A172 (cell line): ENCODE measurements at regions not wholly inside any gene's neighbourhood (a gene's known extent, or its start where the extent isn't known, plus 50 kb on each side); places are given as distances from the start of the nearest gene placed in this dataset.

Experiments used
- DNase-seq: peaks from one replicate; pipeline ENCODE4 v3.0.0-alpha.2; 2015; ENCODE audit warnings: low spot score

- no peak for DNase-seq
Measured at GRCh38 chr2:16615687-16616615, 49.7 kb downstream of the CYRIA start.

DNA sequence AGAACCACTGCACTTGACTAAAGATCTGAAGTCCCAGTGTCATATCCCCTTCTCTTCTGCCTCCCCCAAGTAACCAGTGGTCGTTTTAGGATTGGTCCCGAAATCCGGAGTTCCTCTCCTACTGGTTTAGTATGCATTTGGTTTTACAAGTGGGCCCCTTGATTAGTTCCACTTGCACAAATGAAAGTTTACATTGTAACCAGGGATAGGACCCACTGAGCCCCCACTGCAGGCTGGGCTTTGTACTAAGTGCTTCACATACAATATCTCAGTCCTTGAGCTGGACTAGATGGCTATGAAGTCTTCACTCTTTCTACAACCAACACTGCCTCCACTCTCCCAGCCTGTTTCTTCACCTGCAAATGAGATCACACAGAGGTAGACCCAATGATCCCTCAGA, 50.4 kb downstream of the CYRIA start:
- no peak for DNase-seq

GRCh38 chr2:16614314-16614860, 51.2 kb downstream of the CYRIA start:
- DNase-seq, result peak; percentile 78

GRCh38 chr2:16613539-16614011, 52.1 kb downstream of the CYRIA start:
- peak; percentile 49 for DNase-seq

GRCh38 chr2:16612490-16612889, 53.1 kb downstream of the CYRIA start:
- no peak for DNase-seq

DNA sequence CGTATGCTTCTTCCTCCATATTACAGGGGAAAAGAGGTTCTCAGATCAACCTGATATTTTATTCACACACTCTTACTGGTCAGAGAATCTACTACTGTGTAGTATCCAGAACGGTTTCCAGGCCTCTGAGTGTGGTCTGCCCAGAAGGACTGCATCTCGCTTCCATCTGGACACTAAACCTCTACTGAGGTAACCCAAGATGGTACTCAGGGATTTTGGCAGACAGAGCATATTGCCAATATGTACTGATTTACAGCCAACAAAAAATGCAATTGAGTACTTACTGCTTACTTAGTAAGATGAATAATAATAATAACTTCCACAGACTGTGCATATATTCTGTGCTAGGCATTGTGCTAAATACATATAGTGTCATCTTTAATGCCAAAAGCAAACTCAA, 55.8 kb downstream of the CYRIA start:
- no peak for DNase-seq

DNA sequence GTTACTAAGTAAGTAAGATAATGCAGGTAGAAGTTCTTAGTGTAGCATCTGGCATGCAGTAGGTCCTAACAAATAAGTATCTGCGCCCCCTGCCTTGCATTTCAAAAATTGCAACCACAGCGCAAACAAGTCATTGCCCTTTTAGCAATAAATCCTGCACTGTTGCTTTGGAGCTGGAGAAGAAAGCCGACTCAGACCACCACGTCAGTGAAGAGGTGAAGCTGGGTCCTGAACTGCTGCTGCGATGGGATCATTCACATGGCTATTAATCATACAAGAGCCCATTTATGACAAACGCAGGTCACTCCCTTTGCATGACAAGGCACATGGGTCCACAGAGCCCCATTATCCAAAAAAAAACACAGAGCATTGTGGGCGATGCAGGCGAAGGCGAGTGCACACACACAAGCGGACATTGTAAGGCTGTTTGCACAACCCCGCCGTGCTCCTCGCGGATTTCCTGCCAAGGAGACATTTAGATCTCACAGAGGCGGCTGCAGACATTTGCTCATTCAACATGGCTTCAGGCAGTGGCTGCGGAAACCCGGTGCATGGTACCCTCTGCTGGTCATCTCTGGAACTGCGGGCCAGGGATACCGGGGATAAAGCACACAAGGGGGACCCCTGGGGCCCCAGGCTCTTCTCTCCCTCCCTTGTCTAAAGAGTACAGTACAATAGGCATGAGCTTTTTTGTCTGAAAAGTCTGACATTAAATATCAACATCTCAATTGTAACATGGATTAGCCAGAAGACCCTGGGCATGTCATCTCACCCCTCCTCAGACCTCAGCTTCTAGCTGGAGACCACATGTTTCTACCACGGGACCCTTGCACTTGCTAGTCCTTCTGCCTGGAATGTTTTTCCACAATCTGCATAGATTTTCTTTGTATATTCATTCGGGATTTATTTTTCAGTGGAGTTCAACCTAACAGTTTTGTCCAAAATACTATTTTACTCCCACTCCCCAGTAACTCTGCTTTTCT, 56.7 kb downstream of the CYRIA start:
- peak; percentile 73 for DNase-seq

DNA sequence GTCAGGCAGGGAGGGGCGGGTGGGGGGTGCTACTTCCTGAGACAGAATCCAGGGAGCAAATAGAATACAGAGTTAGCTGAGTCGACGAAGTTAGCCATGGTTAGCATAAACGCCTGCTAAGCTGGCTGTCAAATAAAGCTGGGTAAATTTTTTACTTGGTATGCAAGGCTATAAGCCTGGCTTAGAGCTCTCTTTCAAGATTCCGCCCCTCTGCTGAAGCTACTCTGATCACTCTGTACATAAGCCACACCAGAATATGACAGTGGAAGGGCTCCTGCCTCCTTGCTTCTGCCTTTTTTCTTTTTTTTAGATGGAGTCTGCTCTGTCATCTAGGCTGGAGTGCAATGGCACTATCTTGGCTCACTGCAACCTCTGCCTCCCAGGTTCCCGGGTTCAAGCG, 58.3 kb downstream of the CYRIA start:
- DNase-seq, result no peak

DNA sequence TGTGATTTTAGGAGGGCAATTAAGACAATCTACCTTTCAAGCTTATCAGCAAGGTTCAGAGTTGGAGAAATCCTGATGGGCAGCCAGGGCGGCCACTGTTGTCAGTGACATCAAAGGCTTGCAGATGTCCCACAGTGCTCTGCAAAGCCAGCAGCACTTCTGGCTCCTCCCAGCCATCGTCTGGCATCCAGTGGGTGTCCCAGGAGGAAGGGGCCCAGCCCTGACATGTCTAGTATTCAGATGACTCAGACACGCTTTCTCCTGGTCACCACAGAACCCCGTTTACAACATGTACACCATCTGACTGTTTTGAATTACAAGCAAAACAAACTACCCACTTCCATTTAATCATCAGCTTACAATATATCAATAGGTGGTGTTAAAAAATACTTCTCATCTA, 61.4 kb downstream of the CYRIA start:
- DNase-seq, result no peak

GRCh38 chr2:16591370-16591933, 74.2 kb downstream of the CYRIA start:
- DNase-seq, result no peak

GRCh38 chr2:16589465-16589864, 76.2 kb downstream of the CYRIA start:
- no peak for DNase-seq

DNA sequence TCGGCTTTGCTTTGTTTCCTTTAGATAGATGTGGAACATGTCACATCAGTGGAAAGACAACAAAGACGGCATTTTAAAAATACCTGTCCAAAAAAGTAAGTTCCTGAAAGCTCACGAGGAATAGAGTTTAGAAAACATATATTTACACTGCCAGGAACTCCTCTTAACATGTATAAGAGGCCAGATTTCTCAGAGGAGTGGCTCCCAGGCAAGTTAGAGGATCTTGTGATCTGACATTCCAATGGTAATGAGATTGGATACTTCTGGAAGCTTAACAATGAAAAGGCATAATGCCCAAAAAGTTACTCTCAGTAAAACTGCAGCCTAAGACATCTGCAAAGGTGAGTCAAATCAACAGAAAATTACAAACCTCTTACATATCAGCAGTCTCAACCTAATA, 77.1 kb downstream of the CYRIA start:
- no peak for DNase-seq

GRCh38 chr2:16587601-16588000, 78.0 kb downstream of the CYRIA start:
- DNase-seq, result no peak

- DNase-seq, result no peak
Measured at GRCh38 chr2:16584824-16585540, 80.7 kb downstream of the CYRIA start.

DNA sequence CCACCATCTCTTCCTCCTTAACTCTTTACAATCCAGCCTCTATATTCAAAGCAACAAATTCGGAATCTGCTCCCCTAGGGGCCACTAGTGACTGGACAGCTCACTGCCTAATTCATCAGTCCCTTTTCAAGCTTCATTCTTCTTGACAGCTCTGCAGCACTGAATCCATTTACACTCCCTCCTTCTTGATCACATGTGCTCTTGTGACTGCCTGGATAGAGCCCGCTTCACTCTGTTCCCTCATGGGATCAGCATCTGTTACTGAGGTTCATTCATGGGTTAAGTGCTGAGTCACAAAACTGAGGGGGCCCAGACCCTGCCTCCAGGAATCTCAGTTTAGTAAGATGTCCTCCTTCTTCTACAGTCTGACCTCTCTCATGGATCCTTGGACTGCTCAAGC, 81.5 kb downstream of the CYRIA start:
- no peak for DNase-seq

DNA sequence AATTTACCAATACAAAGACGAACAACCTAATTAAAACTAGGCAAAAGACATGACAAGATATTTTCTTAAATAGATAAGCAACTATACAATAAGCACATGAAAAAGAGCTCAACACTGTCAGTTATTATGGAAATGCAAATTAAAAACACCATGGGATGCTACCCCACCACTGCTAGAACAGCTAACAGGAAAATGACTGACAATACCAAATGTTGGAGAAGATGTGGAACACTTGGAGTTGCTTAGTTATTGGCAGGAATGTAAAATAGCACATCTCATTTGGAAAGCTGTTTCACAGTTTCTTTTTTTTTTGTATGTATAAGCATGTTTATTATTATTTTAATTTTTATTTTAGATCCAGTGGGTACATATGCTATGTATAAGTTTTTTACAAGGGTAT, 84.4 kb downstream of the CYRIA start:
- DNase-seq, result no peak

GRCh38 chr2:16578081-16578480, 87.6 kb downstream of the CYRIA start:
- DNase-seq, result no peak

DNA sequence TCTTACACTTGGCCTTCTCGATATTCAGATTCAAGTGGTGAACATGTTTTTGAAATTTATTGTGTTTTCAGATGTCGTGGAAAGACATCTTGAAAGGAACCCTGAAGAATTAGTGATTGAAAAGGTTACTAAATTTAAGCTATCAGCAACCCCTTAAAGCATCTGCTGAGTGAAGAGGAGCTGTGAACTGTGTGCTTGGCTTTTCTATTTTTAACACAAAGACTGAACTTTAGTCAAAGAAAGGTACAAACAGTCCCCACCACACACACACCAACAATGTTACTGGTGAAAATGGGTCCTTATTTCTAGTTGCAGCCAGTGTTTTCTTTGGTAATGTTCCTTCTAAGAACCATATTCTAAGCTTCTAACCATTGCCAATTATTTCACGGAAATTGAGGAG, 95.1 kb downstream of the CYRIA start:
- DNase-seq, result no peak

DNA sequence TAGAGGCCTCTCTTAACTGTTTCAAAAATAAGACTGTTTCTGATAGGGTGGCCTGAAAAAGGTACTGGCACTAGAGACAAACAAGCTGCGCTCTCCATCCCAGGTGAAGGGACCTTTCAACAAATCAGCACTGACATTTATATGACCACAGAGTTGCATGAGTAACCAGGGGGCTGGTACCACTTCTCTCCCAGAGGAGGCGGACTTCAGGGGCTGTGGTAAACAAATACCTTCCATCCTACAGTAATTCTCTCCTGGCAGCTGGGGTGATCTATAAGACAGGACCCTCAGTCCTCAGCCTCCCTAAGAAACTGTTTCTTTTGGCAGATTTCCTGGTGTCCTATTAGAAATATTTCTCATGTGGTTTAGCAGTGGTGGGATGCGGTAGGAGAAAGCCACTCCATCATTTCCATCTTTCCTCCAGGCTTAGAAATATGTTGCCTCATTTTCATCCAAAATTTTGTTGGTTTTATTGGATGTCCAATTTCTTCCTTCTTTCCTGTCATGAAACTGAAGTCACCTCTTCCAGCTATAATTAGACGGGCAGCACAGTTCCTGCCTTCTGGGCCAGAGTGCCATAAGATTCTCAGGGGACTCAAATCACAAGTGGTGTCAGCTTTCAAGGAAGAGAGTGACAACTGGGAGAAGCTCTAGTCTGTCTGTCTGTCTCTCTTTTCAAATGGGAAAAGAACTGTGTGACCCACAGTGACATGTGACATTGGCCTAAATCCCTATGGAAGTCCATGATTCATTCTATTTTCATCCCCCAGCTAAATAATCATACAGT, 96.4 kb downstream of the CYRIA start:
- DNase-seq, result peak; percentile 20

DNA sequence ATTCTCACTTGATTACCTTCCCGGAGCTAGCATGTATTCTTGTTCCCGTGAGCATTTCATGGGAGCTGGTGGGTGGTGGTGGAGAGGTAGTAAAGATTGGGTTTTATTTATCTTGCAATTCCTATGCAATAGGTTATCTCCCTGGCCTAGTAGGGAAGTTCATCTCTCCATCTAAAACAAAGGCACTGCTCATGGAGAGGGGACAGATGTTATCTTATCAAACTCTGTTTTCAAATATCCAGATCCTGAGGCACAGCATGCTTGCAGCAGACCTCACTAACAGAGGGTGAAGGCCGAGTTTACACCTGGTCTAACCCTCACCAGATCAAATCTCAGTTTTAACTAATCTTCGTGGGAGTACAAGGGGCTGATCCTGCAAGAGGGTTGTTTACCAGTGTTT, 98.9 kb downstream of the CYRIA start:
- DNase-seq, result no peak
